Prostate gland (tissue), 2 donors: ENCODE measurements at regions not wholly inside any gene's neighbourhood (a gene's known extent, or its start where the extent isn't known, plus 50 kb on each side); places are given as distances from the start of the nearest gene placed in this dataset.

Source experiments
- DNase-seq: peaks from one replicate; pipeline ENCODE4 v3.0.0-alpha.2; 2019; ENCODE audit warnings: low spot score
- H3K27ac ChIP-seq, 2 donors: fragments of 200-600 bp; sonication (generic); 2 replicates each; pipeline ENCODE4 v1.5.1; 2017 to 2019
- H3K27me3 ChIP-seq: fragments of 200-600 bp; sonication (generic); replicated peaks from 2 replicates; pipeline ENCODE4 v1.5.1; 2019; ENCODE audit not compliant: insufficient read depth
- H3K36me3 ChIP-seq, 2 donors: fragments of 200-600 bp; sonication (generic); 1 replicate in 1 of 2; 2 replicates in 1 of 2; pipeline versions ENCODE4 v1.5.1 to v1.8.1; 2017 to 2019
- H3K4me1 ChIP-seq: fragments of 200-600 bp; sonication (generic); replicated peaks from 2 replicates; pipeline ENCODE4 v1.5.1; 2019
- H3K4me3 ChIP-seq, 2 donors: fragments of 200-600 bp; sonication (generic); 2 replicates each; pipeline ENCODE4 v1.5.1; 2017 to 2019
- H3K9me3 ChIP-seq: fragments of 200-600 bp; sonication (generic); 2 replicates; pipeline ENCODE4 v1.5.1; 2017
- POLR2A ChIP-seq: fragments of 450-650 bp; IDR thresholded peaks from one replicate; pipeline ENCODE4 v1.6.1; 2016; ENCODE audit warnings: antibody characterized with exemption, mild to moderate bottlenecking
- POLR2AphosphoS5 ChIP-seq: sonication (generic); formaldehyde crosslinking; IDR thresholded peaks from one replicate; pipeline ENCODE4 v1.6.1; 2017; ENCODE audit warnings: antibody characterized with exemption
- WGBS: methylation state at CpG from one replicate; pipeline ENCODE4 v1.1.5; 2018; 5-methylcytosine and 5-hydroxymethylcytosine counted together
- intact Hi-C: fragments of 100-400 bp; cut with DNase I; formaldehyde crosslinking; loops from one replicate; pipeline ENCODE4 v1.14.2; 2022
- TF ChIP-seq, protein P1 (sequence below), 4 experiments: fragments of 200-600 bp in 2 of 4; fragments of 450-650 bp in 2 of 4; sonication (generic) in 2 of 4; IDR thresholded peaks; 1 replicate in 3 of 4; 2 replicates in 1 of 4; pipeline ENCODE4 v1.5.1; 2016 to 2019; ENCODE audit warnings: antibody characterized with exemption in 4 of 4, mild to moderate bottlenecking in 2 of 4, moderate library complexity in 2 of 4

DNA sequence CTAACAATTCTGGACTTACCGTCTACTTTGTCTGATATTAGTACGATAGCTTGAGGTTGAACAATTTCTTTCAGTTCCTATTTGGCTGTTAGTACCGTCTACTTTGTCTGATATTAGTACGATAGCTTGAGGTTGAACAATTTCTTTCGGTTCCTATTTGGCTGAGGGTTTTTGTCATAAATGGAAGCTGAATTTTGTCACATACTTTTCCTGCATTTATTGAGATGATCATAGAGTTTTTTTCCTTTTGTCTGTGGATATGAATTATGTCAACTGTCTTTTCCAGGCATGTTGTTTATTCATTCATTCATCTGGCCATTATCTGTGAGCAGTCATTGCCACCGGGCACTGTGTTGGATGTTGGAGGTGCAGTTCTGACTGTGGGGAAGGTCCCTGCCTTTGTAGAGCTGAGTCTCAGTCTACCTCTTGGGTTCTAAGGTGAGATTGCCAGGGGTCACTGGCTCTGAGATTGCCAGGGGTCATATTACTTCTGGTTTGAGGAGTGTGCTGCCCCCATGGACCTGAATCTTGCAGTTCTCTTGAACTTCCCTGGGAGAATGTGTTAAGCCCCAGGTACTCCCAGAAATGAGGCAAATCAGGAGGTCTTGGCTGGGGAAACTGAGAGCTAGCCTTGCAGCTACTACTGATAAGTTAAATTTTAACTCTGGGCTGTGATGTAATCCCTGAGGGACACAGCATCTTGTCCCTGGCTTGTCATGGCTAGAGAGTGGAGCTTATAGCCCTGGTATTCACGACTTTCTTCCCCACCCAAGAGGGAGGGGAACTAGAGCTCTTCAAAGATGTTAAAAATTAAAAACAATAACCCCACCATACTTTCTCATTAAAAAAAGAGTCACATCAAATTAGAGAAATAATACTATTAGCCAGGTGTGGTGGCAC lies 89.1 kb upstream of the MBOAT2 start:
- H3K4me3 ChIP-seq = no peak overlapping the region
- no peaks in the 10 kb centered on the region for H3K27me3 ChIP-seq
- H3K27ac ChIP-seq = no peak overlapping the region
- no peaks in the 10 kb centered on the region for H3K9me3 ChIP-seq
- no peak for DNase-seq
- intact Hi-C loops = no loop called here
- H3K4me1 ChIP-seq = no peaks in the 10 kb centered on the region
- WGBS = 84% methylated on average over 7 of the region's 7 CpGs
- TF ChIP-seq, protein P1, sequence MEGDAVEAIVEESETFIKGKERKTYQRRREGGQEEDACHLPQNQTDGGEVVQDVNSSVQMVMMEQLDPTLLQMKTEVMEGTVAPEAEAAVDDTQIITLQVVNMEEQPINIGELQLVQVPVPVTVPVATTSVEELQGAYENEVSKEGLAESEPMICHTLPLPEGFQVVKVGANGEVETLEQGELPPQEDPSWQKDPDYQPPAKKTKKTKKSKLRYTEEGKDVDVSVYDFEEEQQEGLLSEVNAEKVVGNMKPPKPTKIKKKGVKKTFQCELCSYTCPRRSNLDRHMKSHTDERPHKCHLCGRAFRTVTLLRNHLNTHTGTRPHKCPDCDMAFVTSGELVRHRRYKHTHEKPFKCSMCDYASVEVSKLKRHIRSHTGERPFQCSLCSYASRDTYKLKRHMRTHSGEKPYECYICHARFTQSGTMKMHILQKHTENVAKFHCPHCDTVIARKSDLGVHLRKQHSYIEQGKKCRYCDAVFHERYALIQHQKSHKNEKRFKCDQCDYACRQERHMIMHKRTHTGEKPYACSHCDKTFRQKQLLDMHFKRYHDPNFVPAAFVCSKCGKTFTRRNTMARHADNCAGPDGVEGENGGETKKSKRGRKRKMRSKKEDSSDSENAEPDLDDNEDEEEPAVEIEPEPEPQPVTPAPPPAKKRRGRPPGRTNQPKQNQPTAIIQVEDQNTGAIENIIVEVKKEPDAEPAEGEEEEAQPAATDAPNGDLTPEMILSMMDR (IDR thresholded peaks at IDR 0.05) = no peak
- TF ChIP-seq POLR2A = no peak
- no peak for TF ChIP-seq POLR2AphosphoS5
- no peaks in the 10 kb centered on the region for H3K36me3 ChIP-seq

DNA sequence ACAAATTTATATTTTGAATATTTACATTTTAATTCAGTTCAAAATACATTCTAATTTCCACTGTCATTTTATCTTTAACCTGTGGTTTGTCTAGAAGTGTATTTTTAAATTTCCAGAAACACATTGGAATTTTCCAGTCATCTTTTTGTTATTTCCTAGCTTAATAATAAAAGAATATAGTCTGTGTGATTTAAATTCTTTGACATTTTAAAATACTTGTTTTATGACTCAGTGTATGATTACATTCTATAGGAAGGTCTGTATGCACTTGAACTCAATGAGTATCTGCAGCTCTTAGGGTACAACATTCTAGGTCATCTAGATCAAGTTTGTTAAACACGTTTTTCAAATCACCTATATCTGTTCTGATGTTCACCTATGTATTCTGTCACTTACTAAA lies 88.3 kb upstream of the MBOAT2 start:
- Histone ChIP-seq H3K27me3 (no peaks in the 10 kb centered on the region), H3K4me3 (no peak overlapping the region), H3K4me1 (no peaks in the 10 kb centered on the region), H3K36me3 (no peaks in the 10 kb centered on the region), H3K27ac (no peak overlapping the region), H3K9me3 (no peaks in the 10 kb centered on the region)
- DNase-seq = no peak
- WGBS = 73% methylated on average over 1 of the region's 1 CpG
- TF ChIP-seq, protein P1 (IDR thresholded peaks at IDR 0.05) = no peak
- TF ChIP-seq POLR2A (no peak), POLR2AphosphoS5 (no peak)
- intact Hi-C loops = no loop called here

DNA sequence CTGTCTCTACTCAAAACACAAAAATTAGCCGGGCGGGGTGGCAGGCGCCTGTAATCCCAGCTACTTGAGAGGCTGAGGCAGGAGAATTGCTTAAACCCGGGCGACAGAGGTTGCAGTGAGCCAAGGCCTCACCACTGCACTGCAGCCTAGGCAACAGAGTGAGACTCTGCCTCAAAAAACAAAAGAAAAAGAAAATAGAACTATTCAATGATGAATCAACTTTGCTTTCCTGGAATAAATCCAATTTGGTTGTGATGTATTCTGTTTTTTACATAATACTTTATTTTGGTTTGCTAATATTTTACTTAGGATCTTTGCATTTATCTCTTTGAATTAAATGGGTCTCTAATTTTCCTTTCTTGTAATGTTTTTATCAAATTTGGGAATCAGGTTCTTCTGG lies 86.3 kb upstream of the MBOAT2 start:
- H3K27ac ChIP-seq = no peak overlapping the region
- no peaks in the 10 kb centered on the region for H3K36me3 ChIP-seq
- no peak overlapping the region for H3K4me3 ChIP-seq
- no peak for DNase-seq
- no peaks in the 10 kb centered on the region for H3K4me1 ChIP-seq
- H3K27me3 ChIP-seq = no peaks in the 10 kb centered on the region
- intact Hi-C loops = no loop called here
- TF ChIP-seq, protein P1 (IDR thresholded peaks at IDR 0.05) = no peak
- TF ChIP-seq POLR2A = no peak
- TF ChIP-seq POLR2AphosphoS5 = no peak
- no peaks in the 10 kb centered on the region for H3K9me3 ChIP-seq
- whole genome bisulfite sequencing = 84% methylated on average over 5 of the region's 5 CpGs

DNA sequence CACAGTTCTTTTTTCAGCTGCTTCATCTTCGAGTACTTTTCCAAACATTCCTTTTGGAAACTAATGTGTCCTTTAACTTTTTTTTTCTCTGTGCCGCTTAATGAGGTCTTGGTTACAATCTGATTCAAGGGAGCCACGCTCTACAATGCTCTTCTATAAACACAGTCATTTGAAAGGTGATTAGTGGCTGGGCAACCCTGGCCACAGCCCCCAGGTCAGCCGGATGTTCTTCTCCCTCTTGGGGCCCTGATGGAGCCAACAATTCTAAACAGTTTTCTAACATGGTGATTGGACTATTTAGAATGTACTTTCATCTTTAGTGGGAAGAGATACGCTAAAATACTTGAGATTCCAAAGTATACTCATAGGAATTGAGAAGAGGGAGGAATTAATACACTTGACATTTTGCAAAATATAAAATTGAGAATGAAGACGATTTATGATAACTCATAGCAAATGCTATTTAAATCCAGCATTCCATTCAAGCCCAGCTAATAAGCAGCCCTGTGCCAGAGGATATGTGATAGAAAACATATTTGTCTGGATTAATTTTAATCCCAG lies 83.7 kb upstream of the MBOAT2 start:
- WGBS = 26% methylated on average over 6 of the region's 6 CpGs
- Histone ChIP-seq H3K4me1 (no peaks in the 10 kb centered on the region), H3K27me3 (no peaks in the 10 kb centered on the region), H3K27ac (no peak overlapping the region), H3K4me3 (no peak overlapping the region), H3K9me3 (no peaks in the 10 kb centered on the region), H3K36me3 (no peaks in the 10 kb centered on the region)
- intact Hi-C loops = no loop called here
- DNase-seq = no peak
- TF ChIP-seq POLR2A (no peak), POLR2AphosphoS5 (no peak)
- TF ChIP-seq, protein P1 (IDR thresholded peaks at IDR 0.05) = no peak

DNA sequence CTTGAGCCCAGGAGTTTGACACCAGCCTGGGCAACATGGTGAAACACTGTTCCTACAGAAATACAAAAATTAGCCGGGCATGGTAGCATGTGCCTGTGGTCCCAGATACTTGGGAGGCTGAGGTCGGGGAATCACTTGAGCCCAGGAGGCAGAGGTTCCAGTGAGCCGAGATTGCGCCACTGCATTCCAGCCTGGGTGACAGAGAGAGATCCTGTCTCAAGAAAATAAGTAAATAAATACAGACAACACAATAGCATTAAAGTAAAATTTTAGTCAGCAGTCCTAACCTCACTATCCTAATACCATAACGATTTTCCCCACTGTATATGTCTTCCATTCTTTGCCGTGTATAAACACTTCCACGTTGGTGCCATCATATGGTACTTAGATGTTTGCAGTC lies 83.0 kb upstream of the MBOAT2 start:
- Histone ChIP-seq H3K27me3 (no peaks in the 10 kb centered on the region), H3K36me3 (no peaks in the 10 kb centered on the region), H3K9me3 (no peaks in the 10 kb centered on the region), H3K4me3 (no peak overlapping the region), H3K4me1 (no peaks in the 10 kb centered on the region), H3K27ac (no peak overlapping the region)
- TF ChIP-seq POLR2A (no peak), POLR2AphosphoS5 (no peak)
- TF ChIP-seq, protein P1 (IDR thresholded peaks at IDR 0.05) = no peak
- DNase-seq = no peak
- WGBS = 64% methylated on average over 7 of the region's 7 CpGs
- intact Hi-C loops = no loop called here
